ENCODE measurements at regions not wholly inside any gene's neighbourhood (a gene's known extent, or its start where the extent isn't known, plus 50 kb on each side); places are given as distances from the start of the nearest gene placed in this dataset.

DNA sequence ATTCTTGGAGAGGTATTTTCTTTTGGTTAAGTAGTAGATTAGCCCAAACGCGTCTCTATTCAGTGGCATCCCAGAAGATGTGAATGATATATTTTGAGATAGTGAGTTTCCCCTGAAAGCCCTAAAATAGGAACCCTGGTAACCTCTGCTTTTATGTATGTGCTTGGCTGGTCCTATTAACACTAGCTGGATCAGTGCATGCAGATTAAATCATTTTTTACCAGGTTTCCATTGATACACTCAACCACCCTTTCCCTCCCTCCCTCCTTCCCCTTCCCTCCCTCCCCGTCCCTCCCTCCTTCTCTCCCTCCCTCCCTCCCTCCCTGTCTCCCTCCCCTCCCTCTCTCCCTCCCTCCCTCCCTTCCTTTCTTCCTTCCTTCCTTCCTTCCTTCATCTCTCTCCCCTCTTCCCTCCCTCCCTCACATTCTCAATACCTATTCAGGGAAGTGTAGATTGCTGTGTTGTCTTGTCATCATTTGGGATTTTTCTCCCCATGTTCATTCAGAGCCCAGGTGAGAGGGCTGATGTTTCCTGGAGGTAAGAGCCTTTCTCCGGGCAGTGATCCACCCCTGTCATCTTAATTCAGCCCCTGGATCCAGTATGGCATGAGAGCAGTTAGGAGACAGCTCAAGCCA lies 406.8 kb downstream of the PRDM2 start:
- TF ChIP-seq, protein P1, sequence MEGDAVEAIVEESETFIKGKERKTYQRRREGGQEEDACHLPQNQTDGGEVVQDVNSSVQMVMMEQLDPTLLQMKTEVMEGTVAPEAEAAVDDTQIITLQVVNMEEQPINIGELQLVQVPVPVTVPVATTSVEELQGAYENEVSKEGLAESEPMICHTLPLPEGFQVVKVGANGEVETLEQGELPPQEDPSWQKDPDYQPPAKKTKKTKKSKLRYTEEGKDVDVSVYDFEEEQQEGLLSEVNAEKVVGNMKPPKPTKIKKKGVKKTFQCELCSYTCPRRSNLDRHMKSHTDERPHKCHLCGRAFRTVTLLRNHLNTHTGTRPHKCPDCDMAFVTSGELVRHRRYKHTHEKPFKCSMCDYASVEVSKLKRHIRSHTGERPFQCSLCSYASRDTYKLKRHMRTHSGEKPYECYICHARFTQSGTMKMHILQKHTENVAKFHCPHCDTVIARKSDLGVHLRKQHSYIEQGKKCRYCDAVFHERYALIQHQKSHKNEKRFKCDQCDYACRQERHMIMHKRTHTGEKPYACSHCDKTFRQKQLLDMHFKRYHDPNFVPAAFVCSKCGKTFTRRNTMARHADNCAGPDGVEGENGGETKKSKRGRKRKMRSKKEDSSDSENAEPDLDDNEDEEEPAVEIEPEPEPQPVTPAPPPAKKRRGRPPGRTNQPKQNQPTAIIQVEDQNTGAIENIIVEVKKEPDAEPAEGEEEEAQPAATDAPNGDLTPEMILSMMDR (IDR thresholded peaks at IDR 0.05; ENCODE audit: low read length, missing control alignments): no peak
- no peak for DNase-seq (ENCODE audit: low read depth)
- H3K4me3 ChIP-seq (replicated peaks; ENCODE audit: low read depth, low read length): no peak overlapping the region

DNA sequence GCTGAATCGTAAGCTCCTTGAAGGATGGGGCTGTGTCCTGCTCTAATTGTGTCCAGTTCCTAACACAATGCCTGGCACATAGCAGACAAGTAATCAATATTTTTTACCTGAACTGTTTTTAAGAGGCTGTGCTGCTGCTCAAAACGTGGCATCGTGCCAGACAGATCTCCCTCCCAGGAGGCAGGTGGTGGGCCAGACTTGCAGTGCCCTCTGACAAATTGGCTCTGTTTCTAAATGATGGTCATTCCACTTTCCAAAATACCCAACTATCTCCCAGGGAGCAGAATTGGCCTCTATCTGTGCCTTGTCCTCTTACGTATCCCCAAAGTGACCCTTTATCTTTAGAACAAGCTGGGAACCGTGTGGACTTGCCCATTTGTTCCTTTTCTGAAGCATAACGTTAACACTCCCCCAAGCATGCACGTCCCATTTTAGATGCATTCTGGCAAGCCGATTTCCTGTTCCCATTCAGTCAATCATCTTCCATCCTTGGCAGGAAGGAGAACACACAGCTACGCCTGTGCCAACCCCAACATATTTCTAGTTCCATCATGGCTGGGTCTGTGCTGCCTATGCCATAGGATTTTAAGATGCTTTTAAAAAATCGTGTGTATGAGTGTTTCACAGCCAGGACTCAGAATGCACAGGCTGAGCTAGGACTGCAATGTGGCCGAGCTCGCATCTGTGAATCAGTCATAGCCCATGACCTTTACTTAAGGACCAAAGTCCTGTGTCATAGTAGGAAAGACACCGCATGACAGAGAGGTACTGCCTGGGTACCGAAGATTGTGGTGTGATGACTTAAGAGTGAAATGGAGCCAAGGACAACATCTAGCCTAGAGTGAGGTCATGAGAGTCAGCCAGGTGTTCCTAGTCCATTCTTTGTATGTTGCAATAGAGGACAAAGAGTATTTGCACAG lies 408.6 kb downstream of the PRDM2 start:
- DNase-seq (ENCODE audit: low read depth): no peak
- TF ChIP-seq, protein P1 (IDR thresholded peaks at IDR 0.05; ENCODE audit: low read length, missing control alignments): no peak

DNA sequence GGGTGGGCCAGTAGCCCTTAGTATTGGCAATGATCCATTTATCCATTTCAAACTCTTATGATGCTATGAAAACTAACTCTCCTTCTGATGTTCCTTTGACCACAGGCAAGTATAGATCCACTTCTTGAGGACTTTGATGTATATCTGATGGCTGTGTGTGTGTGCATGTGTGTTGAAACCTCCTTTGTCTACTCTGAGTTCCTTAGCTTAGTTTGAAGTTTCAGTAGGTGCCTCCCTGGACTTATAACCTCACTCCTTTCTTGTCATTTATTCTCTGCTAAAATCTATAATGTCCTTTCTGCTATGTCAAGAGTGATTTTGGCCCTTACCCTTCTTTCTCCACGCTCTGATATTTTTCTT lies 409.3 kb downstream of the PRDM2 start:
- TF ChIP-seq, protein P1 (IDR thresholded peaks at IDR 0.05; ENCODE audit: low read length, missing control alignments): no peak
- H3K4me3 ChIP-seq (replicated peaks; ENCODE audit: low read depth, low read length): no peak overlapping the region
- no peak for DNase-seq (ENCODE audit: low read depth)

More for the DNA sequence above, 408.6 kb downstream of the PRDM2 start:
- no peak overlapping the region for H3K4me3 ChIP-seq (replicated peaks; ENCODE audit: low read depth, low read length)

DNA sequence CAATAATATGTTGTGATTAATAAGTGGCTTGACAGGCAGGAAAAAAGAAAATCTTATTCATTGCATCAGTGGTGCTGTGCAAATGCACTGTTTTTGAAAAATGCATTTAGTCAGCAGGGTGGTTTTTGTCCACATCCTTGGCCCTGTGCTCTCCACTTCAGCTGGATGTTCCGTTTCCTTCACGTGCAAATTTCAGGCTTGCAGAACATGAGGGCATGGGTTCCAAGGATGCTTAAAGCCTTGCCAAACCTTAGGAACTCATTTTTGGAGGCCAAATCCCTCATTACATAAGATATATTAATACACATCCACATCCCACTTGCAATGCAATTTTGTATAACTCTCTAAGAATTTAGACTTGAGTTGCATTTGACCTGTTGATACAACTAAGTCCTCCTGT lies 410.1 kb downstream of the PRDM2 start:
- TF ChIP-seq, protein P1 (IDR thresholded peaks at IDR 0.05; ENCODE audit: low read length, missing control alignments): no peak
- no peak overlapping the region for H3K4me3 ChIP-seq (replicated peaks; ENCODE audit: low read depth, low read length)
- no peak for DNase-seq (ENCODE audit: low read depth)

DNA sequence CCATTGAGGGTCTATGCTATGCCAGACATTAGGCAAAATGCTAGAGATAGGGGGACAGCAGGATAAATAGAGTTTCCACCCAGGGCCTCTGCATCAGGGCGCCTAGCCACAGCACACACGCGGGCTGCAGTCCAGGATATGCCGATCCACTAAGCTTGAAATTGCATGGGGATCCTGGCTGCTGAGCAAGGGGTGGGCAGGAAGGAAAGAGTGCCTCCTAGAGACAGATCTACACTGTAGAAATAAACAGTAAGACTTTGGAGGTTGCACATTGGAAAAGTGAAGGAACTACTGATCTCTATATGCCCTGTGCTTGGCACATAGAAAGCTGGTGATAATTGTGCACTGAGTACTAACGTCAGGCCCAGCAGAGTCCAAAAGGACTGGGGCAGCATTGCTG lies 411.1 kb downstream of the PRDM2 start:
- no peak overlapping the region for H3K4me3 ChIP-seq (replicated peaks; ENCODE audit: low read depth, low read length)
- TF ChIP-seq, protein P1 (IDR thresholded peaks at IDR 0.05; ENCODE audit: low read length, missing control alignments): no peak
- DNase-seq (ENCODE audit: low read depth): no peak

DNA sequence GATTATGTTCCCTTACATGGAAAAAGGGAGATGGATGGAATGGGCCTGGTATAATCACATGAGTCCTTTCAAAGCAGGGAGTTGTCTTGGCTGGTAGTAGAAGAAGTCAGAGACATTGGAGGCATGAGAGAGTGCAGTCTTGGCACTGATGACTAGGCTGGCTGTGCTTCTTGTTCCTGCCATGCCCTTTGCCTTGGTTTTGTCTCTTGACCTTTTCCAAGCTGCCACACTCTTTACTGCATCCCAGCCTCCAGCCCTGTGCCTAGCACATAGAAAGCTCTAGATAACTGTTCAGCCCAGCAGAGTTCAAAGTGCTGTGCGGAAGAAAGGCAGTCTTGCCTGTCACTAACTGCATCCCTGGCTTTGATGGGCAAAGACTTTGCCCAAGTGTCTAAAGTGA lies 412.6 kb downstream of the PRDM2 start:
- TF ChIP-seq, protein P1 (IDR thresholded peaks at IDR 0.05; ENCODE audit: low read length, missing control alignments): no peak
- no peak overlapping the region for H3K4me3 ChIP-seq (replicated peaks; ENCODE audit: low read depth, low read length)
- DNase-seq (ENCODE audit: low read depth): no peak
